ENCODE measurements at regions not wholly inside any gene's neighbourhood (a gene's known extent, or its start where the extent isn't known, plus 50 kb on each side); places are given as distances from the start of the nearest gene placed in this dataset.

GRCh38 chr17:69655902-69656301 lies 241.4 kb downstream of the MAP2K6 start (continued):
- TF ChIP-seq GTF3C2 (IDR thresholded peaks at IDR 0.05; ENCODE audit: borderline replicate concordance, extremely low read depth, insufficient read length) (no peak), MLX (CRISPR knock-in tag; conservative IDR thresholded peaks at IDR 0.05) (no peak), FOXA1 (IDR thresholded peaks at IDR 0.05; ENCODE audit: borderline replicate concordance) (no peak), ZNF184 (CRISPR knock-in tag; IDR thresholded peaks at IDR 0.05) (no peak), KDM2B (CRISPR knock-in tag; IDR thresholded peaks at IDR 0.05) (no peak), ESRRA (IDR thresholded peaks at IDR 0.05; ENCODE audit: borderline replicate concordance, low read depth) (no peak), ELF1 (tag; IDR thresholded peaks at IDR 0.05) (no peak), NR0B1 (IDR thresholded peaks at IDR 0.05; ENCODE audit: partially characterized antibody) (no peak), TBL1XR1 (IDR thresholded peaks at IDR 0.05; ENCODE audit: low read length in 2 of 2) (no peak), SMARCA4 (IDR thresholded peaks at IDR 0.05) (no peak), MEIS2 (IDR thresholded peaks at IDR 0.05; ENCODE audit: partially characterized antibody) (no peak)

Measured in K562 (cell line).